Stomach (tissue), 4 donors: ENCODE measurements at regions not wholly inside any gene's neighbourhood (a gene's known extent, or its start where the extent isn't known, plus 50 kb on each side); places are given as distances from the start of the nearest gene placed in this dataset.

Source experiments
- POLR2AphosphoS5 ChIP-seq, 3 donors: sonication (generic); formaldehyde crosslinking; IDR thresholded peaks; one replicate each; pipeline ENCODE4 v1.6.1; 2016; ENCODE audit warnings: antibody characterized with exemption in 3 of 3
- TF ChIP-seq, protein P1 (sequence below), 7 experiments: fragments of 450-650 bp in 4 of 7; fragments of 200-600 bp in 3 of 7; sonication (generic) in 3 of 7; IDR thresholded peaks; one replicate each; pipeline ENCODE4 v1.5.1; 2016 to 2019; ENCODE audit warnings: antibody characterized with exemption in 7 of 7, control low read depth in 2 of 7, mild to moderate bottlenecking in 1 of 7

DNA sequence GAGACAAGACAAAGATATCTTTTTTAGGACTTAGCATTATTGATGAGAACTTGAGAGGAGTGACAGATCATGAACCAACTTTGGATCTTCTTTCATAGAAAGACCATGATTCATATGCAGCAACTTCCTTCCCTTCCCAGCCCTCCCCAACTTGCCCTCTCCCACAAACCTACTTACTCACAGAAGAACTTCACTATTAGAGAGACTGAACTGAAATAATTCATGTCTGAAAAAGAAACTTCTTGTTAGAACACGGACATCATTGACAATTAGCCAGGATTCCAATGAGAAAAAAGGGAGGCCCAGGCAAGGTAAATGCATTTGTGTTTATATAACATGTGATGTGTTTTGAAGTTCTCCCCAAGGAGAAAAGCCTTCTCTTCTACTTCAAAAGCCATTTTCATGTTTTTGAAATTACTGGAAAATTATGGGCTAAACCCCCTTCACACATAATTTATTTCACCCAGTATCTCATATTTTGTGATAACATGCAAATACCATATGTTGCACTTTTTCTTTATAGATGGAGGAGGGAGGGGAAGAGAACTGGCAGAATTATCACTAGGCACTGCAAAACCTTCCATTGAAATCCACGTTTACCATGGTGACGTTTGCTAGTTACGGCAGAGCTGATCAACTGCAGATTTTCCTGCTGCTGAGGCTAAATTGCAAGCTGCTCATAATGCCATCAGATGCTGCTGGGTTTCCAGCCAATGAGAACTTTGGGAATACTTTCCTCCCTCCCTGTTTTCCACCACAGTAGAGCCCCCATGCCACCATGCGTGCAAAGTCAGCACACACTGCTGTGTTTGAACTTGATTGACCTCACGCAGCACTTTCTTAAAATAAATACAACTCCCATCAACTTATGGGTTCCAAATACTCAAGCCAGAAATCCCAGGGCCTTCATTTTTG lies 294.7 kb downstream of the MEIS1 start:
- TF ChIP-seq, protein P1, sequence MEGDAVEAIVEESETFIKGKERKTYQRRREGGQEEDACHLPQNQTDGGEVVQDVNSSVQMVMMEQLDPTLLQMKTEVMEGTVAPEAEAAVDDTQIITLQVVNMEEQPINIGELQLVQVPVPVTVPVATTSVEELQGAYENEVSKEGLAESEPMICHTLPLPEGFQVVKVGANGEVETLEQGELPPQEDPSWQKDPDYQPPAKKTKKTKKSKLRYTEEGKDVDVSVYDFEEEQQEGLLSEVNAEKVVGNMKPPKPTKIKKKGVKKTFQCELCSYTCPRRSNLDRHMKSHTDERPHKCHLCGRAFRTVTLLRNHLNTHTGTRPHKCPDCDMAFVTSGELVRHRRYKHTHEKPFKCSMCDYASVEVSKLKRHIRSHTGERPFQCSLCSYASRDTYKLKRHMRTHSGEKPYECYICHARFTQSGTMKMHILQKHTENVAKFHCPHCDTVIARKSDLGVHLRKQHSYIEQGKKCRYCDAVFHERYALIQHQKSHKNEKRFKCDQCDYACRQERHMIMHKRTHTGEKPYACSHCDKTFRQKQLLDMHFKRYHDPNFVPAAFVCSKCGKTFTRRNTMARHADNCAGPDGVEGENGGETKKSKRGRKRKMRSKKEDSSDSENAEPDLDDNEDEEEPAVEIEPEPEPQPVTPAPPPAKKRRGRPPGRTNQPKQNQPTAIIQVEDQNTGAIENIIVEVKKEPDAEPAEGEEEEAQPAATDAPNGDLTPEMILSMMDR (IDR thresholded peaks at IDR 0.05), result no peak
- TF ChIP-seq POLR2AphosphoS5 (IDR thresholded peaks at IDR 0.05), result no peak
